H9 (cell line): ENCODE measurements at regions not wholly inside any gene's neighbourhood (a gene's known extent, or its start where the extent isn't known, plus 50 kb on each side); places are given as distances from the start of the nearest gene placed in this dataset.

Source experiments
- DNase-seq: peaks from one replicate; pipeline ENCODE4 v3.0.0-alpha.2; 2017
- H2AFZ ChIP-seq: one replicate; pipeline ENCODE4 v1.6.1; 2013; ENCODE audit warnings: mild to moderate bottlenecking, low read length, control low read depth, moderate library complexity
- H2AK5ac ChIP-seq: 2 replicates; pipeline ENCODE4 v1.6.1; 2013; ENCODE audit warnings: low read length, control low read depth, mixed read lengths; ENCODE audit not compliant: insufficient read length
- H2BK120ac ChIP-seq: one replicate; pipeline ENCODE4 v1.6.1; 2013; ENCODE audit warnings: low read depth, mild to moderate bottlenecking, low read length, control low read depth, inconsistent platforms; ENCODE audit not compliant: poor library complexity, severe bottlenecking
- H2BK12ac ChIP-seq: 2 replicates; pipeline ENCODE4 v1.6.1; 2013; ENCODE audit warnings: low read length, control low read depth, mixed read lengths, low read depth; ENCODE audit not compliant: insufficient read length
- H2BK15ac ChIP-seq: 2 replicates; pipeline ENCODE4 v1.6.1; 2013; ENCODE audit warnings: low read depth, low read length, control low read depth
- H2BK20ac ChIP-seq: one replicate; pipeline ENCODE4 v1.6.1; 2013; ENCODE audit warnings: low read depth, mild to moderate bottlenecking, low read length, control low read depth, inconsistent platforms; ENCODE audit not compliant: poor library complexity, severe bottlenecking
- H2BK5ac ChIP-seq: 2 replicates; pipeline ENCODE4 v1.6.1; 2013; ENCODE audit warnings: low read length, control low read depth, mixed read lengths; ENCODE audit not compliant: insufficient read length
- H3K14ac ChIP-seq: 2 replicates; pipeline ENCODE4 v1.6.1; 2013; ENCODE audit warnings: low read length, control low read depth; ENCODE audit not compliant: insufficient read depth
- H3K18ac ChIP-seq: 2 replicates; pipeline ENCODE4 v1.6.1; 2013; ENCODE audit warnings: low read depth, mild to moderate bottlenecking, mixed read lengths, low read length, control low read depth; ENCODE audit not compliant: insufficient read length
- H3K23ac ChIP-seq: 2 replicates; pipeline ENCODE4 v1.6.1; 2013; ENCODE audit warnings: low read length, control low read depth, mixed read lengths, low read depth; ENCODE audit not compliant: insufficient read length
- H3K23me2 ChIP-seq: 2 replicates; pipeline ENCODE4 v1.6.1; 2013; ENCODE audit warnings: low read depth, mild to moderate bottlenecking, mixed read lengths, low read length, control low read depth; ENCODE audit not compliant: insufficient read length, poor library complexity, severe bottlenecking
- H3K27ac ChIP-seq: 2 replicates; pipeline ENCODE4 v1.5.1; 2013; ENCODE audit warnings: low read length, control low read depth, mixed read lengths, low read depth; ENCODE audit not compliant: insufficient read length
- H3K27me3 ChIP-seq: 2 replicates; pipeline ENCODE4 v1.6.1; 2013; ENCODE audit warnings: low read length, control low read depth, inconsistent platforms; ENCODE audit not compliant: insufficient read depth
- H3K4ac ChIP-seq: 2 replicates; pipeline ENCODE4 v1.6.1; 2013; ENCODE audit warnings: low read depth, mild to moderate bottlenecking, control low read depth, inconsistent platforms, low read length, moderate library complexity
- H3K4me1 ChIP-seq: 2 replicates; pipeline ENCODE4 v1.6.1; 2013; ENCODE audit warnings: low read length, control low read depth, inconsistent platforms; ENCODE audit not compliant: insufficient read depth
- H3K4me2 ChIP-seq: 2 replicates; pipeline ENCODE4 v1.6.1; 2013; ENCODE audit warnings: low read length, control low read depth, mixed read lengths; ENCODE audit not compliant: insufficient read length, insufficient read depth
- H3K56ac ChIP-seq: 2 replicates; pipeline ENCODE4 v1.6.1; 2013; ENCODE audit warnings: low read depth, mild to moderate bottlenecking, mixed read lengths, low read length, control low read depth; ENCODE audit not compliant: insufficient read length
- H3K79me1 ChIP-seq: 2 replicates; pipeline ENCODE4 v1.6.1; 2013; ENCODE audit warnings: low read depth, mild to moderate bottlenecking, moderate library complexity, low read length, control low read depth, inconsistent platforms; ENCODE audit not compliant: insufficient read depth, poor library complexity, severe bottlenecking
- H3K79me2 ChIP-seq: 2 replicates; pipeline ENCODE4 v1.6.1; 2013; ENCODE audit warnings: low read length, control low read depth, inconsistent platforms; ENCODE audit not compliant: insufficient read depth
- H3K9ac ChIP-seq: 2 replicates; pipeline ENCODE4 v1.6.1; 2013; ENCODE audit warnings: low read length, control low read depth, mixed read lengths; ENCODE audit not compliant: insufficient read length; ENCODE audit errors: extremely low read depth
- H3K9me3 ChIP-seq: one replicate; pipeline ENCODE4 v1.6.1; 2013; ENCODE audit warnings: low read depth, low read length, inconsistent platforms; ENCODE audit not compliant: control insufficient read depth
- H3T11ph ChIP-seq: one replicate; pipeline ENCODE4 v1.6.1; 2013; ENCODE audit warnings: mild to moderate bottlenecking, low read length, control low read depth, inconsistent platforms
- H4K20me1 ChIP-seq: one replicate; pipeline ENCODE4 v1.6.1; 2013; ENCODE audit not compliant: control insufficient read depth, insufficient read length, insufficient read depth
- H4K5ac ChIP-seq: 2 replicates; pipeline ENCODE4 v1.6.1; 2013; ENCODE audit warnings: low read depth, mild to moderate bottlenecking, mixed read lengths, low read length, control low read depth; ENCODE audit not compliant: insufficient read length
- H4K8ac ChIP-seq: replicated peaks from 2 replicates; pipeline ENCODE4 v1.6.1; 2013; ENCODE audit warnings: low read length, control low read depth, mixed read lengths, low read depth; ENCODE audit not compliant: insufficient read length
- H4K91ac ChIP-seq: 2 replicates; pipeline ENCODE4 v1.6.1; 2013; ENCODE audit warnings: low read depth, mild to moderate bottlenecking, moderate library complexity, mixed read lengths, low read length, control low read depth; ENCODE audit not compliant: insufficient read length
- H3K27ac Mint-ChIP-seq, 3 experiments: 2 replicates in 2 of 3; 3 replicates in 1 of 3; pipeline ENCODE4 v1.8.0; 2020 to 2021; ENCODE audit warnings: mixed read lengths in 3 of 3, mild to moderate bottlenecking in 1 of 3, moderate library complexity in 1 of 3
- H3K27me3 Mint-ChIP-seq: 2 replicates; pipeline ENCODE4 v1.8.0; 2021; ENCODE audit warnings: low read depth, mild to moderate bottlenecking, moderate library complexity, mixed read lengths
- H3K36me3 Mint-ChIP-seq, 3 experiments: 2 replicates in 2 of 3; 3 replicates in 1 of 3; pipeline ENCODE4 v1.8.0; 2020 to 2021; ENCODE audit warnings: low read depth in 3 of 3, mixed read lengths in 3 of 3; ENCODE audit not compliant: insufficient read depth in 1 of 3
- H3K4me1 Mint-ChIP-seq, 2 experiments: 2 replicates each; pipeline ENCODE4 v1.8.0; 2020; ENCODE audit warnings: mixed read lengths in 2 of 2
- H3K4me3 Mint-ChIP-seq, 2 experiments: 2 replicates in 1 of 2; 3 replicates in 1 of 2; pipeline ENCODE4 v1.8.0; 2020 to 2021; ENCODE audit warnings: mild to moderate bottlenecking in 2 of 2, mixed read lengths in 2 of 2, moderate library complexity in 1 of 2
- H3K9me3 Mint-ChIP-seq, 2 experiments: 2 replicates in 1 of 2; 3 replicates in 1 of 2; pipeline ENCODE4 v1.8.0; 2020; ENCODE audit warnings: mild to moderate bottlenecking in 2 of 2, mixed read lengths in 2 of 2, moderate library complexity in 1 of 2
- CTCF ChIP-seq: fragments of 200-600 bp; sonication (generic); conservative IDR thresholded peaks from 3 replicates; pipeline ENCODE4 v1.8.0; 2021; ENCODE audit warnings: antibody characterized with exemption, mild to moderate bottlenecking
- WGBS: extraction: QIAGEN DNeasy Blood & Tissue Kit; methylation state at CpG from one replicate; pipeline ENCODE4 v1.1.7; 2013; ENCODE audit warnings: missing lambda C conversion rate, low lambda C conversion rate, mixed read lengths; ENCODE audit not compliant: insufficient read length; ENCODE audit errors: extremely low coverage; 5-methylcytosine and 5-hydroxymethylcytosine counted together

GRCh38 chr5:167375125-167375524 is 916.3 kb upstream of the WWC1 start:
- Histone ChIP-seq H3K56ac (no peak overlapping the region), H3K4ac (no peak overlapping the region), H3K23me2 (no peaks in the 10 kb centered on the region), H2AFZ (peak overlapping the region; percentile 73), H3K27ac (no peak overlapping the region), H3K4me2 (no peak overlapping the region), H3K27me3 (no peaks in the 10 kb centered on the region), H2AK5ac (no peak overlapping the region), H4K91ac (no peak overlapping the region), H3K18ac (no peak overlapping the region), H2BK120ac (no peak overlapping the region), H4K8ac (no peak overlapping the region), H3K14ac (peak overlapping the region; percentile 89), H3K9ac (no peak overlapping the region), H3K4me1 (no peaks in the 10 kb centered on the region; the same call in 1 of the 2 replicates), H2BK20ac (no peak overlapping the region), H3K23ac (no peak overlapping the region), H2BK12ac (no peak overlapping the region), H3T11ph (no peak overlapping the region), H4K20me1 (no peaks in the 10 kb centered on the region), H2BK5ac (peak overlapping the region; percentile 70), H3K79me2 (no peaks in the 10 kb centered on the region), H3K9me3 (no peaks in the 10 kb centered on the region), H4K5ac (peak overlapping the region; percentile 72), H2BK15ac (no peak overlapping the region), H3K79me1 (no peaks in the 10 kb centered on the region)
- no CpG with 5 or more reads among the region's 17 CpGs for WGBS
- Mint-ChIP-seq H3K27me3 (no peaks in the 10 kb centered on the region), H3K36me3 (no peaks in the 10 kb centered on the region), H3K27ac (0 out of 7 replicates have a peak overlapping the region, but pooled peaks of 2 of the 3 experiments have one; percentile 8 to 74), H3K9me3 (no peaks in the 10 kb centered on the region), H3K4me3 (no peak overlapping the region), H3K4me1 (peaks cover 19 to 20% of the 10 kb centered on the region in 2 experiments)
- no peak for DNase-seq
- TF ChIP-seq CTCF = no peak
